ENCODE measurements at regions not wholly inside any gene's neighbourhood (a gene's known extent, or its start where the extent isn't known, plus 50 kb on each side); places are given as distances from the start of the nearest gene placed in this dataset.

DNA sequence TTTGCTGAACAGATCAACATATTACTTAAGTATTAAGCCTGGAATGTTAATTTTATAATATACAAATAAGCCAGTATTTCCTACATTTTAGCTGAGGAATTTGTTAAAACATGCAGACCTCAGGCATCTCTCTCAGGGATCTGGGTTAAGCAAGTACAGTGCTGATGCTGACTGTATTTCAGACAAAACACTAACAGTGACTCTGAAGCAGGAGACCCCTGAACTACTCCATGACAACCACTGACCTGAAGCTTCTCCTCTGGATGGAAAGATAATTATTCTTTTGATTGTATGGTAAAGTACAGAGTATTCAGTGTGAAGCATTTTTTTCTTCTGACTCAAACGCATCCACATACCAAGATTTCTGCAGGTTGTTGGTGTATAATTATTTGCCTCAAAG, 680.8 kb downstream of the LIG4 start:
- TF ChIP-seq CTCF (conservative IDR thresholded peaks at IDR 0.05; ENCODE audit: low read length): no peak
- TF ChIP-seq EZH2phosphoT487 (IDR thresholded peaks at IDR 0.05; ENCODE audit: borderline replicate concordance): no peak
